Chondrocyte (in vitro differentiated cells): ENCODE measurements at regions not wholly inside any gene's neighbourhood (a gene's known extent, or its start where the extent isn't known, plus 50 kb on each side); places are given as distances from the start of the nearest gene placed in this dataset.
"Not testable (repeated sequence)": the region's sequence is repeated elsewhere in the genome, so short reads cannot be mapped to it uniquely, and the experiment has no call there.

Experiments used
- DNase-seq: peaks from one replicate; pipeline ENCODE4 v3.0.0; 2021; ENCODE audit warnings: mixed read lengths, low spot score
- H3K27ac Mint-ChIP-seq: one replicate; pipeline ENCODE4 v1.8.0; 2021; ENCODE audit warnings: mild to moderate bottlenecking, moderate library complexity, mixed read lengths; ENCODE audit not compliant: unreplicated experiment
- H3K27me3 Mint-ChIP-seq: 2 replicates; pipeline ENCODE4 v1.8.0; 2021; ENCODE audit warnings: low read depth, mixed read lengths
- H3K36me3 Mint-ChIP-seq: 2 replicates; pipeline ENCODE4 v1.8.0; 2021; ENCODE audit warnings: low read depth, mixed read lengths
- H3K4me1 Mint-ChIP-seq: 2 replicates; pipeline ENCODE4 v1.8.0; 2021; ENCODE audit warnings: low read depth, mild to moderate bottlenecking, mixed read lengths
- H3K4me3 Mint-ChIP-seq: one replicate; pipeline ENCODE4 v1.8.0; 2021; ENCODE audit warnings: mild to moderate bottlenecking, moderate library complexity, mixed read lengths; ENCODE audit not compliant: unreplicated experiment
- H3K9me3 Mint-ChIP-seq: 2 replicates; pipeline ENCODE4 v1.8.0; 2021; ENCODE audit warnings: low read depth, mixed read lengths
- CTCF ChIP-seq: fragments of 200-600 bp; sonication (generic); IDR thresholded peaks from 2 replicates; pipeline ENCODE4 v1.5.0; 2021; ENCODE audit warnings: antibody characterized with exemption, mild to moderate bottlenecking, moderate library complexity

- H3K27me3 Mint-ChIP-seq = no peaks in the 10 kb centered on the region
- peaks cover 14% of the 10 kb centered on the region for H3K9me3 Mint-ChIP-seq
- no peaks in the 10 kb centered on the region for H3K36me3 Mint-ChIP-seq
- H3K27ac Mint-ChIP-seq = no peak overlapping the region
- H3K4me1 Mint-ChIP-seq = no peaks in the 10 kb centered on the region
- H3K4me3 Mint-ChIP-seq = no peak overlapping the region
- TF ChIP-seq CTCF = no peak
- DNase-seq = no peak
Observed at GRCh38 chr4:164343472-164343976, 410.4 kb upstream of the SMIM31 start.

GRCh38 chr4:164345756-164346155, 408.2 kb upstream of the SMIM31 start:
- Mint-ChIP-seq H3K4me1 (peaks cover 7% of the 10 kb centered on the region), H3K4me3 (no peak overlapping the region), H3K36me3 (no peaks in the 10 kb centered on the region), H3K27ac (no peak overlapping the region), H3K27me3 (no peaks in the 10 kb centered on the region), H3K9me3 (peaks cover 12% of the 10 kb centered on the region)
- no peak for DNase-seq
- TF ChIP-seq CTCF = no peak

GRCh38 chr4:164350061-164350460, 403.9 kb upstream of the SMIM31 start:
- peaks cover 7% of the 10 kb centered on the region for H3K4me1 Mint-ChIP-seq
- no peak overlapping the region for H3K4me3 Mint-ChIP-seq
- no peaks in the 10 kb centered on the region for H3K9me3 Mint-ChIP-seq
- no peak for DNase-seq
- no peaks in the 10 kb centered on the region for H3K27me3 Mint-ChIP-seq
- no peaks in the 10 kb centered on the region for H3K36me3 Mint-ChIP-seq
- TF ChIP-seq CTCF = no peak
- no peak overlapping the region for H3K27ac Mint-ChIP-seq

- H3K4me3 Mint-ChIP-seq, H3K9me3 Mint-ChIP-seq, H3K4me1 Mint-ChIP-seq, H3K36me3 Mint-ChIP-seq, H3K27ac Mint-ChIP-seq, DNase-seq, H3K27me3 Mint-ChIP-seq: not testable (repeated sequence)
Observed at GRCh38 chr4:164350716-164351115, 403.2 kb upstream of the SMIM31 start.

GRCh38 chr4:164357957-164358356, 396.0 kb upstream of the SMIM31 start:
- no peak for TF ChIP-seq CTCF
- no peaks in the 10 kb centered on the region for H3K36me3 Mint-ChIP-seq
- H3K9me3 Mint-ChIP-seq = no peaks in the 10 kb centered on the region
- no peak overlapping the region for H3K4me3 Mint-ChIP-seq
- peaks cover 5% of the 10 kb centered on the region for H3K27me3 Mint-ChIP-seq
- no peak overlapping the region for H3K27ac Mint-ChIP-seq
- no peaks in the 10 kb centered on the region for H3K4me1 Mint-ChIP-seq
- DNase-seq = no peak

- peaks cover 5% of the 10 kb centered on the region for H3K27me3 Mint-ChIP-seq
- no peak overlapping the region for H3K4me3 Mint-ChIP-seq
- H3K4me1 Mint-ChIP-seq = no peaks in the 10 kb centered on the region
- no peak for TF ChIP-seq CTCF
- H3K36me3 Mint-ChIP-seq = no peaks in the 10 kb centered on the region
- no peak for DNase-seq
- H3K9me3 Mint-ChIP-seq = no peaks in the 10 kb centered on the region
- no peak overlapping the region for H3K27ac Mint-ChIP-seq
Observed at GRCh38 chr4:164358400-164358799, 395.5 kb upstream of the SMIM31 start.
